OCI-LY1 (cell line): ENCODE measurements at regions not wholly inside any gene's neighbourhood (a gene's known extent, or its start where the extent isn't known, plus 50 kb on each side); places are given as distances from the start of the nearest gene placed in this dataset.

Experiments used
- H2AFZ ChIP-seq: fragments of 200-600 bp; sonication (generic), shearing (Covaris generic); 2 replicates; pipeline ENCODE4 v1.6.0; 2014; ENCODE audit warnings: antibody characterized with exemption, mild to moderate bottlenecking, low read length
- H3F3A ChIP-seq: fragments of 200-600 bp; sonication (generic), shearing (Covaris generic); 2 replicates; pipeline ENCODE4 v1.6.0; 2014; ENCODE audit warnings: mild to moderate bottlenecking, antibody characterized with exemption, low read length, moderate library complexity; ENCODE audit not compliant: insufficient read depth
- H3K27ac ChIP-seq: fragments of 200-600 bp; sonication (generic); 2 replicates; pipeline ENCODE4 v1.5.1; 2014; ENCODE audit warnings: low read length, mixed run types, mild to moderate bottlenecking, low read depth; ENCODE audit not compliant: poor library complexity, severe bottlenecking
- H3K27me3 ChIP-seq: fragments of 200-600 bp; sonication (generic); 2 replicates; pipeline ENCODE4 v1.6.0; 2014; ENCODE audit warnings: antibody characterized with exemption, mild to moderate bottlenecking, low read length, moderate library complexity; ENCODE audit not compliant: insufficient read depth
- H3K36me3 ChIP-seq: fragments of 200-600 bp; sonication (generic); 2 replicates; pipeline ENCODE4 v1.6.1; 2014; ENCODE audit warnings: mild to moderate bottlenecking, antibody characterized with exemption, low read length, moderate library complexity, mixed read lengths; ENCODE audit not compliant: insufficient read depth
- H3K4me1 ChIP-seq: fragments of 200-600 bp; sonication (generic); 2 replicates; pipeline ENCODE4 v1.5.1; 2014; ENCODE audit warnings: mild to moderate bottlenecking, low read length, moderate library complexity; ENCODE audit not compliant: insufficient read depth, severe bottlenecking
- H3K4me2 ChIP-seq: fragments of 200-600 bp; sonication (generic), shearing (Covaris generic); 2 replicates; pipeline ENCODE4 v1.6.1; 2014; ENCODE audit warnings: low read length
- H3K4me3 ChIP-seq: fragments of 200-600 bp; sonication (generic); 2 replicates; pipeline ENCODE4 v1.5.1; 2014; ENCODE audit warnings: low read length, low read depth, mild to moderate bottlenecking, mixed read lengths; ENCODE audit not compliant: poor library complexity, severe bottlenecking
- H3K79me2 ChIP-seq: fragments of 200-600 bp; shearing (Covaris generic); 2 replicates; pipeline ENCODE4 v1.6.1; 2016; ENCODE audit warnings: mixed run types, low read length, mixed read lengths; ENCODE audit not compliant: insufficient read depth
- H3K9ac ChIP-seq: fragments of 200-600 bp; sonication (generic), shearing (Covaris generic); 2 replicates; pipeline ENCODE4 v1.6.1; 2014; ENCODE audit warnings: mild to moderate bottlenecking, low read length, mixed read lengths
- H3K9me2 ChIP-seq: fragments of 200-600 bp; sonication (generic), shearing (Covaris generic); 2 replicates; pipeline ENCODE4 v1.6.1; 2014; ENCODE audit warnings: low read depth, mild to moderate bottlenecking, low read length, mixed read lengths
- H3K9me3 ChIP-seq: fragments of 200-600 bp; shearing (Covaris generic); 2 replicates; pipeline ENCODE4 v1.6.1; 2014; ENCODE audit warnings: low read length, mixed read lengths
- H4K20me1 ChIP-seq: fragments of 200-600 bp; sonication (generic), shearing (Covaris generic); 2 replicates; pipeline ENCODE4 v1.6.0; 2016; ENCODE audit warnings: mild to moderate bottlenecking, low read length; ENCODE audit not compliant: insufficient read depth
- EZH2 ChIP-seq: fragments of 200-600 bp; sonication (generic), shearing (Covaris generic); IDR thresholded peaks from 2 replicates; pipeline ENCODE4 v1.8.0; 2017; ENCODE audit warnings: borderline replicate concordance, mixed run types, mild to moderate bottlenecking, antibody characterized with exemption, low read length, moderate library complexity, mixed read lengths
- TF ChIP-seq, protein P1 (sequence below): fragments of 200-600 bp; sonication (generic), shearing (Covaris generic); IDR thresholded peaks from 2 replicates; pipeline ENCODE4 v1.5.1; 2017; ENCODE audit warnings: mild to moderate bottlenecking, antibody characterized with exemption, low read length, moderate library complexity, mixed read lengths

GRCh38 chr4:117893207-117893606, 141.1 kb upstream of the NDST3 start:
- Histone ChIP-seq H4K20me1 (no peaks in the 10 kb centered on the region), H3K9me2 (no peaks in the 10 kb centered on the region), H2AFZ (no peak overlapping the region), H3K27me3 (no peaks in the 10 kb centered on the region), H3K4me2 (no peak overlapping the region), H3K9ac (no peak overlapping the region), H3K79me2 (no peaks in the 10 kb centered on the region), H3K36me3 (no peaks in the 10 kb centered on the region), H3K9me3 (no peaks in the 10 kb centered on the region), H3K4me3 (no peak overlapping the region), H3F3A (no peaks in the 10 kb centered on the region), H3K4me1 (no peaks in the 10 kb centered on the region), H3K27ac (no peak overlapping the region)
- no peak for TF ChIP-seq EZH2
- TF ChIP-seq, protein P1, sequence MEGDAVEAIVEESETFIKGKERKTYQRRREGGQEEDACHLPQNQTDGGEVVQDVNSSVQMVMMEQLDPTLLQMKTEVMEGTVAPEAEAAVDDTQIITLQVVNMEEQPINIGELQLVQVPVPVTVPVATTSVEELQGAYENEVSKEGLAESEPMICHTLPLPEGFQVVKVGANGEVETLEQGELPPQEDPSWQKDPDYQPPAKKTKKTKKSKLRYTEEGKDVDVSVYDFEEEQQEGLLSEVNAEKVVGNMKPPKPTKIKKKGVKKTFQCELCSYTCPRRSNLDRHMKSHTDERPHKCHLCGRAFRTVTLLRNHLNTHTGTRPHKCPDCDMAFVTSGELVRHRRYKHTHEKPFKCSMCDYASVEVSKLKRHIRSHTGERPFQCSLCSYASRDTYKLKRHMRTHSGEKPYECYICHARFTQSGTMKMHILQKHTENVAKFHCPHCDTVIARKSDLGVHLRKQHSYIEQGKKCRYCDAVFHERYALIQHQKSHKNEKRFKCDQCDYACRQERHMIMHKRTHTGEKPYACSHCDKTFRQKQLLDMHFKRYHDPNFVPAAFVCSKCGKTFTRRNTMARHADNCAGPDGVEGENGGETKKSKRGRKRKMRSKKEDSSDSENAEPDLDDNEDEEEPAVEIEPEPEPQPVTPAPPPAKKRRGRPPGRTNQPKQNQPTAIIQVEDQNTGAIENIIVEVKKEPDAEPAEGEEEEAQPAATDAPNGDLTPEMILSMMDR = no peak

DNA sequence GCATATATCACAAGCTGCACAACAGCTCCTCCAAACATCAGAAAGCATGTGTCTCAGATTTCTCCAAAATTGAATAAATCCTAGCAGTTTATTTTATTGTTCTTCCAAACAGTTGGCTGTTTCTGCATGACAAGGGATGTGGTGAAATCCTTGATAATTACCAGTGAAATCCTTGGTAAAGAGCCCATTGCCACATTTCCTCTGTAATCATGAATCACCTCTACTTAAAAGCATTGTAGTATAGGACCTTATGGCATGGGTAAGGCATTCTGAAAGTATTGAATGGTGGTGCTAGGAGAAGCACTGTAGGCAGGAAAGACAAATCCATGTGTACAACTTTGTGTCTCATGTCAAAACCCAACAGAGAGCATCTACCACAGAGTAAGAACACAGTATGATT, 135.8 kb upstream of the NDST3 start:
- Histone ChIP-seq H3K36me3 (no peaks in the 10 kb centered on the region), H3K9ac (no peak overlapping the region), H3K4me3 (no peak overlapping the region), H3K4me2 (no peak overlapping the region), H2AFZ (no peak overlapping the region), H3K9me3 (no peaks in the 10 kb centered on the region), H3K27ac (no peak overlapping the region), H3K27me3 (no peaks in the 10 kb centered on the region), H4K20me1 (no peaks in the 10 kb centered on the region), H3K9me2 (no peaks in the 10 kb centered on the region), H3K4me1 (no peaks in the 10 kb centered on the region), H3F3A (no peaks in the 10 kb centered on the region), H3K79me2 (no peaks in the 10 kb centered on the region)
- TF ChIP-seq, protein P1 = no peak
- TF ChIP-seq EZH2 = no peak

GRCh38 chr4:117900832-117901231, 133.5 kb upstream of the NDST3 start:
- no peaks in the 10 kb centered on the region for H3K4me1 ChIP-seq
- H4K20me1 ChIP-seq = no peaks in the 10 kb centered on the region
- H3K4me3 ChIP-seq = no peak overlapping the region
- H3K9me2 ChIP-seq = no peaks in the 10 kb centered on the region
- H3K9ac ChIP-seq = no peak overlapping the region
- H3K4me2 ChIP-seq = no peak overlapping the region
- H3K27ac ChIP-seq = no peak overlapping the region
- no peaks in the 10 kb centered on the region for H3K27me3 ChIP-seq
- H2AFZ ChIP-seq = no peak overlapping the region
- no peaks in the 10 kb centered on the region for H3K36me3 ChIP-seq
- H3K9me3 ChIP-seq = no peaks in the 10 kb centered on the region
- no peaks in the 10 kb centered on the region for H3F3A ChIP-seq
- TF ChIP-seq EZH2 = no peak
- TF ChIP-seq, protein P1 = no peak
- no peaks in the 10 kb centered on the region for H3K79me2 ChIP-seq
